ENCODE measurements at regions not wholly inside any gene's neighbourhood (a gene's known extent, or its start where the extent isn't known, plus 50 kb on each side); places are given as distances from the start of the nearest gene placed in this dataset.

GRCh38 chr22:48564995-48565394, 1262.7 kb downstream of the BRD1 start:
- Histone ChIP-seq H3K4me3 (no peak overlapping the region), H3K9me3 (peaks cover 0 to 11% (median 5%) of the 10 kb centered on the region in 8 donors), H3K36me3 (no peaks in the 10 kb centered on the region), H3K4me1 (peaks cover 0 to 10% (median 0%) of the 10 kb centered on the region in 6 donors), H3K27ac (no peak overlapping the region), H3K27me3 (replicated peaks in 1 of 7) (peaks cover 0 to 55% (median 0%) of the 10 kb centered on the region in 7 donors)
- TF ChIP-seq, protein P1, sequence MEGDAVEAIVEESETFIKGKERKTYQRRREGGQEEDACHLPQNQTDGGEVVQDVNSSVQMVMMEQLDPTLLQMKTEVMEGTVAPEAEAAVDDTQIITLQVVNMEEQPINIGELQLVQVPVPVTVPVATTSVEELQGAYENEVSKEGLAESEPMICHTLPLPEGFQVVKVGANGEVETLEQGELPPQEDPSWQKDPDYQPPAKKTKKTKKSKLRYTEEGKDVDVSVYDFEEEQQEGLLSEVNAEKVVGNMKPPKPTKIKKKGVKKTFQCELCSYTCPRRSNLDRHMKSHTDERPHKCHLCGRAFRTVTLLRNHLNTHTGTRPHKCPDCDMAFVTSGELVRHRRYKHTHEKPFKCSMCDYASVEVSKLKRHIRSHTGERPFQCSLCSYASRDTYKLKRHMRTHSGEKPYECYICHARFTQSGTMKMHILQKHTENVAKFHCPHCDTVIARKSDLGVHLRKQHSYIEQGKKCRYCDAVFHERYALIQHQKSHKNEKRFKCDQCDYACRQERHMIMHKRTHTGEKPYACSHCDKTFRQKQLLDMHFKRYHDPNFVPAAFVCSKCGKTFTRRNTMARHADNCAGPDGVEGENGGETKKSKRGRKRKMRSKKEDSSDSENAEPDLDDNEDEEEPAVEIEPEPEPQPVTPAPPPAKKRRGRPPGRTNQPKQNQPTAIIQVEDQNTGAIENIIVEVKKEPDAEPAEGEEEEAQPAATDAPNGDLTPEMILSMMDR (IDR thresholded peaks at IDR 0.05 in 8 of 11, conservative IDR thresholded peaks at IDR 0.05 in 3 of 11): no peak
- no peak for TF ChIP-seq POLR2AphosphoS5 (IDR thresholded peaks at IDR 0.05)
- TF ChIP-seq POLR2A (IDR thresholded peaks at IDR 0.05): no peak
- 87 to 96% (median 89%) methylated on average over 10 of the region's 10 CpGs for WGBS, 5 donors
- intact Hi-C loops (cut with DNase I; ENCODE audit: low total_unique reads): no loop called here
- DNase-seq: no peak

GRCh38 chr22:48563966-48564330, 1263.7 kb downstream of the BRD1 start:
- no peaks in the 10 kb centered on the region for H3K36me3 ChIP-seq
- H3K27me3 ChIP-seq (replicated peaks in 1 of 7): peaks cover 0 to 50% (median 0%) of the 10 kb centered on the region in 7 donors
- H3K4me3 ChIP-seq: no peak overlapping the region
- WGBS, 5 donors: 90 to 93% (median 92%) methylated on average over 17 of the region's 17 CpGs
- no peak for DNase-seq
- intact Hi-C loops (cut with DNase I; ENCODE audit: low total_unique reads): no loop called here
- H3K4me1 ChIP-seq: peaks cover 0 to 10% (median 0%) of the 10 kb centered on the region in 6 donors
- H3K27ac ChIP-seq: no peak overlapping the region
- H3K9me3 ChIP-seq: peaks cover 0 to under 1% (median 0%) of the 10 kb centered on the region in 8 donors
- TF ChIP-seq POLR2AphosphoS5 (IDR thresholded peaks at IDR 0.05) (no peak), POLR2A (IDR thresholded peaks at IDR 0.05) (no peak)
- TF ChIP-seq, protein P1 (IDR thresholded peaks at IDR 0.05 in 8 of 11, conservative IDR thresholded peaks at IDR 0.05 in 3 of 11): no peak

- intact Hi-C loops (cut with DNase I; ENCODE audit: low total_unique reads): no loop called here
- TF ChIP-seq POLR2AphosphoS5 (IDR thresholded peaks at IDR 0.05) (no peak), POLR2A (IDR thresholded peaks at IDR 0.05) (no peak)
- TF ChIP-seq, protein P1 (IDR thresholded peaks at IDR 0.05 in 8 of 11, conservative IDR thresholded peaks at IDR 0.05 in 3 of 11): no peak
- no peaks in the 10 kb centered on the region for H3K36me3 ChIP-seq
- no peak overlapping the region for H3K27ac ChIP-seq
- no peaks in the 10 kb centered on the region for H3K9me3 ChIP-seq
- DNase-seq: no peak
- WGBS, 5 donors: 86 to 94% (median 87%) methylated on average over 15 to 30 of the region's 30 CpGs
- H3K4me1 ChIP-seq: peaks cover 0 to 10% (median 0%) of the 10 kb centered on the region in 6 donors
- no peak overlapping the region for H3K4me3 ChIP-seq
- H3K27me3 ChIP-seq (replicated peaks in 1 of 7): peaks cover 0 to 44% (median 0%) of the 10 kb centered on the region in 7 donors
These were observed 1264.3 kb downstream of the BRD1 start for GRCh38 chr22:48563118-48563965.

DNA sequence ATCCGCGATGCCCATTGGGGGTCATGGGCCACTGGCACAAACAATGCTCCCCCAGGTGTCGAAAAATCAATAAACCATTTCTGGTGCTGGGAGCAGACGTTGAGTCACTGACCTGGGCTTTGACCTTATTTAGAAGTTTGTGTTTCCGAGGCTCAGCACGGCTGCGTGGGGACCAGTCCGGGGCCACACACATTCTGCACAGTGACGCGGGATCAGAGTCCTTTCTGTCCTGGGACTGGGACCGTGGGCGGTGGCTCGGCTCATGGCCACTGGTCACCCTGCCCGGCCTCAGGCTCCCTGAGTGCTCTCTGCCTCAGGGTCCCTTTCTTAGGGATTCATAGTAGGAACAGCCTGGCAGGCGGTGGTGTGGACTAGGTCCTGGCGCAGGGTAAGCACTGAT, 1266.0 kb downstream of the BRD1 start:
- TF ChIP-seq, protein P1 (IDR thresholded peaks at IDR 0.05 in 8 of 11, conservative IDR thresholded peaks at IDR 0.05 in 3 of 11): no peak
- TF ChIP-seq POLR2AphosphoS5 (IDR thresholded peaks at IDR 0.05) (no peak), POLR2A (IDR thresholded peaks at IDR 0.05) (no peak)
- Histone ChIP-seq H3K27me3 (replicated peaks in 1 of 7) (peaks cover 0 to 28% (median 0%) of the 10 kb centered on the region in 7 donors), H3K4me3 (no peak overlapping the region), H3K27ac (no peak overlapping the region), H3K36me3 (no peaks in the 10 kb centered on the region), H3K4me1 (peaks cover 0 to 2% (median 0%) of the 10 kb centered on the region in 6 donors), H3K9me3 (no peaks in the 10 kb centered on the region)
- WGBS, 5 donors: 88 to 94% (median 91%) methylated on average over 9 to 16 of the region's 16 CpGs
- no peak for DNase-seq
- intact Hi-C loops (cut with DNase I; ENCODE audit: low total_unique reads): no loop called here

Data from spleen (tissue), 11 donors.